ENCODE measurements at regions not wholly inside any gene's neighbourhood (a gene's known extent, or its start where the extent isn't known, plus 50 kb on each side); places are given as distances from the start of the nearest gene placed in this dataset.
"Not testable (repeated sequence)": the region's sequence is repeated elsewhere in the genome, so short reads cannot be mapped to it uniquely, and the experiment has no call there.

GRCh38 chr1:146673729-146674299, 264.3 kb upstream of the NBPF12 start:
- H3K4me2 ChIP-seq; H3K4me3 ChIP-seq (ENCODE audit: low read depth in 2 of 2, low read length in 1 of 2); DNase-seq; H3K4me1 ChIP-seq (ENCODE audit: control insufficient read depth in 1 of 2, insufficient read depth in 2 of 2, low read depth in 1 of 2, low read length in 1 of 2); H2AFZ ChIP-seq (ENCODE audit: low read depth); POLR2A ChIA-PET; H3K9me2 ChIP-seq; H3F3A ChIP-seq (replicated peaks; ENCODE audit: insufficient read depth); H3K9ac ChIP-seq; CTCF ChIA-PET; H3K9me3 ChIP-seq; H3K27ac ChIP-seq (ENCODE audit: low read depth in 2 of 2, low read length in 1 of 2); H3K36me3 ChIP-seq (replicated peaks in 1 of 2; ENCODE audit: control insufficient read depth in 1 of 2, insufficient read depth in 2 of 2, low read length in 1 of 2); H3K79me2 ChIP-seq (ENCODE audit: insufficient read depth); H3K27me3 ChIP-seq (ENCODE audit: insufficient read depth); H4K20me1 ChIP-seq (ENCODE audit: insufficient read depth): not testable (repeated sequence)
- WGBS (ENCODE audit: low lambda C conversion rate): 24% methylated on average over 7 of the region's 7 CpGs

DNA sequence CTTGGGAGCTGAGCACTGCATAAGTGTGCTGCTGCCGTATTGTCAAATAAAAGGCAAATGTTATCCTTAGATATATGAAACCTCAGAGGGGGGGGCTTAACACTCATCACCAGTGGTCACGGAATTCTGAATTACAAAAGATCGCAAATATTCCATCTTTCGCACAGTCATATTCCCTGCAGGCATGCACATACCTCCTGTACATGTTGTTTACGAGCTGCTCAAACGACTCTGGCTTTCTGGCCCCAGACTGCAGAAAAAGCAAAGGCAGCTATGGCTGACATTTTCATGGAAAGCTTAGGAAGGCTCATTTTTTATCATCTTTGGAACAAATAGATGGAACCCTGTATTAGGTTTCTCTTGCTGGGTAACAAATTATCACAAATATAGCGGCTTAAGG, 265.5 kb upstream of the NBPF12 start:
- H3K27ac ChIP-seq (ENCODE audit: low read depth in 2 of 2, low read length in 1 of 2); H3K27me3 ChIP-seq (ENCODE audit: insufficient read depth); CTCF ChIA-PET; H3K9me3 ChIP-seq; H4K20me1 ChIP-seq (ENCODE audit: insufficient read depth); H3K79me2 ChIP-seq (ENCODE audit: insufficient read depth); H3K4me1 ChIP-seq (ENCODE audit: control insufficient read depth in 1 of 2, insufficient read depth in 2 of 2, low read depth in 1 of 2, low read length in 1 of 2); H2AFZ ChIP-seq (ENCODE audit: low read depth); H3F3A ChIP-seq (replicated peaks; ENCODE audit: insufficient read depth); H3K4me2 ChIP-seq; H3K9me2 ChIP-seq; H3K4me3 ChIP-seq (ENCODE audit: low read depth in 2 of 2, low read length in 1 of 2); DNase-seq; H3K9ac ChIP-seq; H3K36me3 ChIP-seq (replicated peaks in 1 of 2; ENCODE audit: control insufficient read depth in 1 of 2, insufficient read depth in 2 of 2, low read length in 1 of 2); POLR2A ChIA-PET: not testable (repeated sequence)
- WGBS (ENCODE audit: low lambda C conversion rate): 64% methylated on average over 4 of the region's 7 CpGs

DNA sequence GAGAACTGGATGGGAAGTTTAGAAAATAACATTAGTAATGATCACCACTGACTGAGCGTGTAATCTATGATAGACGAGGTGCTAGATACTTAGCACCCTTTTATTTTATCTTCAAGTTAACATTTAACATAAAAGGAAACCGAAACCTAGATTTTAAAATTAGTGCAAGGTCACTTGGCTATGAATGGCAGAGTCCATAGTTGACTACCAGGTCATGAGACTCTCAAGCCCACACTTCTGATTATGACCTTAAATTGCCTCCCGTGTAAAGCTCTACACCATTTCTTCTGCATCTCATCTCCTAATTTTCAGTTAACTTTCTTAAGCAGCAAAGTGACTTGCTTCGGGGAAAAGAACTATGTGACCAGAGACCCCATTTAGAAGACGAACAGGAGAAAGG, 266.5 kb upstream of the NBPF12 start:
- H3K79me2 ChIP-seq (ENCODE audit: insufficient read depth); H3F3A ChIP-seq (replicated peaks; ENCODE audit: insufficient read depth); H3K9me2 ChIP-seq; H3K4me2 ChIP-seq; POLR2A ChIA-PET; CTCF ChIA-PET; H3K9ac ChIP-seq; H3K27ac ChIP-seq (ENCODE audit: low read depth in 2 of 2, low read length in 1 of 2); H3K4me1 ChIP-seq (ENCODE audit: control insufficient read depth in 1 of 2, insufficient read depth in 2 of 2, low read depth in 1 of 2, low read length in 1 of 2); H3K9me3 ChIP-seq; H4K20me1 ChIP-seq (ENCODE audit: insufficient read depth); DNase-seq; H3K36me3 ChIP-seq (replicated peaks in 1 of 2; ENCODE audit: control insufficient read depth in 1 of 2, insufficient read depth in 2 of 2, low read length in 1 of 2); H3K27me3 ChIP-seq (ENCODE audit: insufficient read depth); H3K4me3 ChIP-seq (ENCODE audit: low read depth in 2 of 2, low read length in 1 of 2); H2AFZ ChIP-seq (ENCODE audit: low read depth): not testable (repeated sequence)
- 37% methylated on average over 6 of the region's 6 CpGs for WGBS (ENCODE audit: low lambda C conversion rate)

DNA sequence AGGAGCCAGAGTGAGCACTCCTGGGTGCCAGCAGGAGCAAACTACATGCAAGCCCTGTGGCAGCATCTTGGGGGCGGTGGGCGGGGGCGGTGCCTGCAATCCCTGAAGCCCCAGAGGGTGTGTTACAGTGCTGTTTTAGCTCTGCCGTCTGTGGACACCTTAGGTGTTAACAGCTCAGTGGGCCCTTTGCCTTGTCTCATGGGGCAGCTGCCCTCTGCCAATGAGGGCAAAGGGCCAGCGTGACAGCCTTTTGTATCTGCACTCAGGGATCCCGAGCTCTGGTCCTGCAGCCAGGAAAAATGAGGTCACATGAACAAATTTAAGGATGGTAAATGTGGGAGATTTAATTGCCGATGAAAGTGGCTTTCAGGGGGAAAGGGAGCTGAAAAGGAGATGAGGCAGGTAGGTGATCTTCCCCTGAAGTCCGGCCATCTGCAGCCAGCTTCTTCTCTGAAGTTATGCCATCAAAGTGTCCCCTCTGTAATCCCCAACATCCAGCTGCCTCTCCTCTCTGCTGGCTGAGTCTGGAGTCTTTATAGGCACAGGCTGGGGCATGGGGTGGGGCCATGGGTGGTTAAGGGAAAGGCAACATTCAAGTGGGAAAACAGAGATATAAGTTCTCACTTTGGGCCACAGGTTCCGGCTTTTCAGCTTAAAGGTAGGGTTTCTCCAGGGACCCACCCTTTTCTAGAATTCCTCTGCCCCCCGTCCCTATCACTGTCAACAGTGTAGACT, 267.1 kb upstream of the NBPF12 start:
- H3K27ac ChIP-seq (ENCODE audit: low read depth in 2 of 2, low read length in 1 of 2); H3K27me3 ChIP-seq (ENCODE audit: insufficient read depth); H2AFZ ChIP-seq (ENCODE audit: low read depth); H3K4me2 ChIP-seq; CTCF ChIA-PET; H3K36me3 ChIP-seq (replicated peaks in 1 of 2; ENCODE audit: control insufficient read depth in 1 of 2, insufficient read depth in 2 of 2, low read length in 1 of 2); H3F3A ChIP-seq (replicated peaks; ENCODE audit: insufficient read depth); DNase-seq; H3K4me1 ChIP-seq (ENCODE audit: control insufficient read depth in 1 of 2, insufficient read depth in 2 of 2, low read depth in 1 of 2, low read length in 1 of 2); H3K9me3 ChIP-seq; H3K4me3 ChIP-seq (ENCODE audit: low read depth in 2 of 2, low read length in 1 of 2); H3K9ac ChIP-seq; POLR2A ChIA-PET; H3K9me2 ChIP-seq; H4K20me1 ChIP-seq (ENCODE audit: insufficient read depth); H3K79me2 ChIP-seq (ENCODE audit: insufficient read depth): not testable (repeated sequence)
- 41% methylated on average over 6 of the region's 10 CpGs for WGBS (ENCODE audit: low lambda C conversion rate)

- POLR2A ChIA-PET: not testable (repeated sequence)
Observed at GRCh38 chr1:146666275-146666674, 271.8 kb upstream of the NBPF12 start.

GRCh38 chr1:146660242-146660641, 277.9 kb upstream of the NBPF12 start:
- CTCF ChIA-PET; H3K4me3 ChIP-seq (ENCODE audit: low read depth in 2 of 2, low read length in 1 of 2); H3K9me3 ChIP-seq; DNase-seq; H3K79me2 ChIP-seq (ENCODE audit: insufficient read depth); H3K36me3 ChIP-seq (replicated peaks in 1 of 2; ENCODE audit: control insufficient read depth in 1 of 2, insufficient read depth in 2 of 2, low read length in 1 of 2); H3K27ac ChIP-seq (ENCODE audit: low read depth in 2 of 2, low read length in 1 of 2); H3F3A ChIP-seq (replicated peaks; ENCODE audit: insufficient read depth); POLR2A ChIA-PET; H3K4me2 ChIP-seq; H3K27me3 ChIP-seq (ENCODE audit: insufficient read depth); H3K9ac ChIP-seq; H2AFZ ChIP-seq (ENCODE audit: low read depth); H3K4me1 ChIP-seq (ENCODE audit: control insufficient read depth in 1 of 2, insufficient read depth in 2 of 2, low read depth in 1 of 2, low read length in 1 of 2); H3K9me2 ChIP-seq; H4K20me1 ChIP-seq (ENCODE audit: insufficient read depth): not testable (repeated sequence)
- 61% methylated on average over 4 of the region's 4 CpGs for WGBS (ENCODE audit: low lambda C conversion rate)

More at GRCh38 chr1:146666275-146666674, 271.8 kb upstream of the NBPF12 start:
- H3K4me1 ChIP-seq (ENCODE audit: control insufficient read depth in 1 of 2, insufficient read depth in 2 of 2, low read depth in 1 of 2, low read length in 1 of 2); H3F3A ChIP-seq (replicated peaks; ENCODE audit: insufficient read depth); H3K9me3 ChIP-seq; H3K36me3 ChIP-seq (replicated peaks in 1 of 2; ENCODE audit: control insufficient read depth in 1 of 2, insufficient read depth in 2 of 2, low read length in 1 of 2); H3K27ac ChIP-seq (ENCODE audit: low read depth in 2 of 2, low read length in 1 of 2); H3K27me3 ChIP-seq (ENCODE audit: insufficient read depth); H3K9ac ChIP-seq; CTCF ChIA-PET; H4K20me1 ChIP-seq (ENCODE audit: insufficient read depth); H2AFZ ChIP-seq (ENCODE audit: low read depth); H3K9me2 ChIP-seq; H3K4me3 ChIP-seq (ENCODE audit: low read depth in 2 of 2, low read length in 1 of 2); H3K79me2 ChIP-seq (ENCODE audit: insufficient read depth); DNase-seq; H3K4me2 ChIP-seq: not testable (repeated sequence)
- no CpG with 5 or more reads among the region's 1 CpG for WGBS (ENCODE audit: low lambda C conversion rate)

Data from SK-N-SH (cell line).